ENCODE measurements at regions not wholly inside any gene's neighbourhood (a gene's known extent, or its start where the extent isn't known, plus 50 kb on each side); places are given as distances from the start of the nearest gene placed in this dataset.

DNA sequence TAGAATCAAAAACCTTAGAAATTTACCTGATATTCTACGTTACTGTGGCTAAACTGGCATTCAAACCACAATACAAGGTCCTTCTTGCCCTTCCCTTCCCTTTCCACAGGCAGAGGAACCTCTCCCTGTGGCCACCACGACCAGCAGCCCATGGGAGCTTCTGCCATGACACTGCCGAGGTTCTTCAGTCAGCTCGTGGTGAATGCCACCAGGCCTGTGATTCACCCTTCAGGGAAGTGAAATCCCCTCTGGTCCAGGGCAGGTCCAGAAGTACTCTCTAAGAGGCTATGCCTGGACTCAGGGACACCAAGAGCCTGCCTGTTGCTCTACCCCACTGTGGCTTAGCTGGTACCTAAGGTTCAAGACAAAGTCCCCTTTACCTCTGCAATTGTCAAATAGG lies 123.0 kb downstream of the HTR1B start:
- H3K4me2 ChIP-seq (ENCODE audit: control insufficient read depth, extremely low read depth, insufficient read depth, low read depth, low read length): no peak overlapping the region

DNA sequence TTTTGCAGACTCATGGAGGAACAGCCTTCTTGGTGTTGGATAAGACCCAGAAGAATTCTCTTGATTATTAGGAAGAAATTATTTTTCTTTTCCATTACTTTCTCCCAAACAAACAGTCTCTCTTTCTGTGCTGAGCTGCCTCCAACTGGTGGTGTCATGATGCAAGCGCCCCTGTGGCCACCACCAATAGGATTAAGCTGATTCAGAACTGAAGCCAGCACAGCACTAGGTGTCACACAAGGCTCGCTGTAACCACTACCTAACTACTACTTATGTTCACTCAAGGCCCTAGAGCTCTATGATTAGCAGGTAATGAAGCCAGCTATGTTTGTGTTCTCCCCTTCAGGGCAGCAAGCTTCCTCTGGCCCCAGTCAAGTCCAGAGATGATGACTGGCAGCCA lies 123.4 kb downstream of the HTR1B start:
- Histone ChIP-seq H3K4me2 (ENCODE audit: control insufficient read depth, extremely low read depth, insufficient read depth, low read depth, low read length) (no peak overlapping the region), H4K20me1 (ENCODE audit: control insufficient read depth, extremely low read depth, insufficient read depth, low read length) (no peaks in the 10 kb centered on the region), H3K36me3 (ENCODE audit: control insufficient read depth in 2 of 2, extremely low read depth in 1 of 2, insufficient read depth in 2 of 2, low read length in 2 of 2) (no peaks in the 10 kb centered on the region), H3K27me3 (ENCODE audit: control insufficient read depth, extremely low read depth, insufficient read depth, low read length) (no peaks in the 10 kb centered on the region), H3K4me3 (ENCODE audit: control insufficient read depth in 2 of 3, extremely low read depth in 1 of 3, insufficient read depth in 2 of 3, low read depth in 1 of 3, low read length in 3 of 3) (no peak overlapping the region), H3K9me1 (ENCODE audit: control insufficient read depth, extremely low read depth, insufficient read depth, low read length) (no peaks in the 10 kb centered on the region), H2AFZ (ENCODE audit: control insufficient read depth, low read length) (no peak overlapping the region), H3K9me3 (ENCODE audit: control insufficient read depth, low read depth, low read length) (no peaks in the 10 kb centered on the region), H3K79me2 (ENCODE audit: control insufficient read depth, insufficient read depth, low read length) (no peaks in the 10 kb centered on the region), H3K27ac (ENCODE audit: control insufficient read depth, insufficient read depth, low read length) (no peak overlapping the region), H3K4me1 (ENCODE audit: control insufficient read depth, extremely low read depth, insufficient read depth, low read length) (no peaks in the 10 kb centered on the region), H3K9ac (ENCODE audit: control insufficient read depth, extremely low read depth, insufficient read depth, low read length) (no peak overlapping the region)
- dilution Hi-C loops (cut with MboI; ENCODE audit: extremely low pct_ligation_motif_present, low sequenced_read_pairs): no loop called here
- TF ChIP-seq, protein P1, sequence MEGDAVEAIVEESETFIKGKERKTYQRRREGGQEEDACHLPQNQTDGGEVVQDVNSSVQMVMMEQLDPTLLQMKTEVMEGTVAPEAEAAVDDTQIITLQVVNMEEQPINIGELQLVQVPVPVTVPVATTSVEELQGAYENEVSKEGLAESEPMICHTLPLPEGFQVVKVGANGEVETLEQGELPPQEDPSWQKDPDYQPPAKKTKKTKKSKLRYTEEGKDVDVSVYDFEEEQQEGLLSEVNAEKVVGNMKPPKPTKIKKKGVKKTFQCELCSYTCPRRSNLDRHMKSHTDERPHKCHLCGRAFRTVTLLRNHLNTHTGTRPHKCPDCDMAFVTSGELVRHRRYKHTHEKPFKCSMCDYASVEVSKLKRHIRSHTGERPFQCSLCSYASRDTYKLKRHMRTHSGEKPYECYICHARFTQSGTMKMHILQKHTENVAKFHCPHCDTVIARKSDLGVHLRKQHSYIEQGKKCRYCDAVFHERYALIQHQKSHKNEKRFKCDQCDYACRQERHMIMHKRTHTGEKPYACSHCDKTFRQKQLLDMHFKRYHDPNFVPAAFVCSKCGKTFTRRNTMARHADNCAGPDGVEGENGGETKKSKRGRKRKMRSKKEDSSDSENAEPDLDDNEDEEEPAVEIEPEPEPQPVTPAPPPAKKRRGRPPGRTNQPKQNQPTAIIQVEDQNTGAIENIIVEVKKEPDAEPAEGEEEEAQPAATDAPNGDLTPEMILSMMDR (optimal IDR thresholded peaks at IDR 0.05 in 1 of 3, IDR thresholded peaks at IDR 0.05 in 1 of 3, conservative IDR thresholded peaks at IDR 0.05 in 1 of 3; ENCODE audit: extremely low read depth in 1 of 3, insufficient read depth in 2 of 3, low read length in 3 of 3): no peak
- TF ChIP-seq EZH2 (IDR thresholded peaks at IDR 0.05; ENCODE audit: low read length): no peak
- FAIRE-seq: no peak
- DNase-seq (ENCODE audit: low read depth, low spot score): no peak

More for the DNA sequence above, 123.0 kb downstream of the HTR1B start:
- H2AFZ ChIP-seq (ENCODE audit: control insufficient read depth, low read length): no peak overlapping the region
- H3K9ac ChIP-seq (ENCODE audit: control insufficient read depth, extremely low read depth, insufficient read depth, low read length): no peak overlapping the region
- dilution Hi-C loops (cut with MboI; ENCODE audit: extremely low pct_ligation_motif_present, low sequenced_read_pairs): no loop called here
- DNase-seq (ENCODE audit: low read depth, low spot score) (no peak), FAIRE-seq (no peak)
- no peaks in the 10 kb centered on the region for H3K9me1 ChIP-seq (ENCODE audit: control insufficient read depth, extremely low read depth, insufficient read depth, low read length)
- no peak overlapping the region for H3K27ac ChIP-seq (ENCODE audit: control insufficient read depth, insufficient read depth, low read length)
- no peaks in the 10 kb centered on the region for H3K4me1 ChIP-seq (ENCODE audit: control insufficient read depth, extremely low read depth, insufficient read depth, low read length)
- TF ChIP-seq EZH2 (IDR thresholded peaks at IDR 0.05; ENCODE audit: low read length): no peak
- TF ChIP-seq, protein P1 (optimal IDR thresholded peaks at IDR 0.05 in 1 of 3, IDR thresholded peaks at IDR 0.05 in 1 of 3, conservative IDR thresholded peaks at IDR 0.05 in 1 of 3; ENCODE audit: extremely low read depth in 1 of 3, insufficient read depth in 2 of 3, low read length in 3 of 3): no peak
- no peaks in the 10 kb centered on the region for H3K27me3 ChIP-seq (ENCODE audit: control insufficient read depth, extremely low read depth, insufficient read depth, low read length)
- no peak overlapping the region for H3K4me3 ChIP-seq (ENCODE audit: control insufficient read depth in 2 of 3, extremely low read depth in 1 of 3, insufficient read depth in 2 of 3, low read depth in 1 of 3, low read length in 3 of 3)
- no peaks in the 10 kb centered on the region for H3K36me3 ChIP-seq (ENCODE audit: control insufficient read depth in 2 of 2, extremely low read depth in 1 of 2, insufficient read depth in 2 of 2, low read length in 2 of 2)
- H4K20me1 ChIP-seq (ENCODE audit: control insufficient read depth, extremely low read depth, insufficient read depth, low read length): no peaks in the 10 kb centered on the region
- no peaks in the 10 kb centered on the region for H3K9me3 ChIP-seq (ENCODE audit: control insufficient read depth, low read depth, low read length)
- H3K79me2 ChIP-seq (ENCODE audit: control insufficient read depth, insufficient read depth, low read length): no peaks in the 10 kb centered on the region

Data from keratinocyte (primary cell).